ENCODE measurements at regions not wholly inside any gene's neighbourhood (a gene's known extent, or its start where the extent isn't known, plus 50 kb on each side); places are given as distances from the start of the nearest gene placed in this dataset.

DNA sequence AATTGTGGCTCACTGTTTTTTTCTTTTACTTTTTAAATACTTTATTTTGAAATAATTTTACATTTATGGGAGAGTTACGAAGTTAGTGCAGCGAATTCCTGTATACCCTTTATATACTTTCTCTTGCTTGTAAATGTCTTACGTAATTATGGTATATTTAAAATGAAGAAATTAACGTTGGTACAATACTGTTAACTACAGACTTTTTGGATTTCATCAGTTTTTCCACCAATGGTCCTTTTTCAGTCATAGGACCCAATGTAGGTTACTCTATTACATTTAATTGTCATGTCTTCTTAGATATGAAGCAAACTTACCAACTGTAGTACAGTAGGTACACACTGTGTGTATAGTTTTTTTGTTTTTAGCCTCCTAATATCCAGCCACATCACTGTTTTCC lies 76.3 kb downstream of the BOLA3 start:
- TF ChIP-seq POLR2A (IDR thresholded peaks at IDR 0.05; ENCODE audit: low read depth, low read length) (no peak), POLR2AphosphoS5 (IDR thresholded peaks at IDR 0.05; ENCODE audit: low read depth, low read length) (no peak), TAF1 (IDR thresholded peaks at IDR 0.05; ENCODE audit: low read depth, low read length) (no peak), POU2F2 (IDR thresholded peaks at IDR 0.05; ENCODE audit: low read depth, low read length) (no peak), SPI1 (IDR thresholded peaks at IDR 0.05; ENCODE audit: low read depth, low read length) (no peak)
